HG02884 (cell line): ENCODE measurements at regions not wholly inside any gene's neighbourhood (a gene's known extent, or its start where the extent isn't known, plus 50 kb on each side); places are given as distances from the start of the nearest gene placed in this dataset.

Experiments
- ATAC-seq: cut with Tn5 transposase; IDR thresholded peaks from one replicate; pipeline ENCODE4 v1.9.1; 2021; ENCODE audit warnings: mild to moderate bottlenecking, moderate library complexity; ENCODE audit not compliant: unreplicated experiment

DNA sequence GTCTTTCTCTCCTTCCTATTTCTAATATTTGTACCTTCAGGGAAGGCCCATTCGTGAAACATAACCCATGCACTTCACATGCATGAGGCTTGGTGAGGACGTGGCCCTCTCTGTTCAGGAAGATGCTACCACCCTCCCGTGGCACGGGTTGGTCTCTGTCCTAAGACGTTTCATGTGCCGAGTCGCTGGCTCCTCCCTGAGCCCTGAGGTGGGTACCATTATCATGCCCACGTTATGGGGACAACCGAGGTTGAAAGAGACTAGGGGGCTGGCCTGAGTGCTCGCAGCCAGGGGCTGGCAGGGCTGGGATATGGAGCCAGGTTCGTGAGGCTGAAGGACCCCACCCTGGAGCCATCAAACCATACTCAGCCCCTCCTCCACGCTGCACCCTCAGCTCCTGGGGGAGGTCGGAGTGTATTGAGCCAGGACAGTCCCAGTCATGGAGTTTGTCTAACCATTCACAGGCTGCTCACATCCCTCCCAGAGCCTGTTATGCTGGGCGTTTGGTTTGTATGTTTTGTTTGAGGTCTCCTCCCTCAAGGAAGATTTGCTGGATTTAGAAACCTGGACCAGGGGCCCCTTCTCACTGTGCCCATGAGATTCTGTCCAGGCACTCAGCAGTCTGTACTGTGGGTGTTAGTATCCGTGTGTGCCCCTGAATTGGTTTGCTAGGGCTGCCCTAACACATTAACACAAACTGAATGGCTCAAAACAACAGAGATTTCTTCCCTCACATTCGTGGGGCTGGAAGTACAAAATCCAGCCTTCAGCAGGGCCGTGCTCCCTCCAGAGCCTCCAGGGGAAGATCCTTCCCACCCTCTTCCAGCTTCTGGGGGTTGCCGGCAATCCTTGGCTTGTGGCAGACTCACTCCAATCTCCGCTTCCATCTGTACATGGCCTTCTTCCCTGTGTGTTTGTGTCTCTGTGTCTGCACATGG is 88.3 kb downstream of the ANKRD60 start:
- no peak for ATAC-seq

GRCh38 chr20:58138395-58138794 is 90.1 kb downstream of the ANKRD60 start:
- ATAC-seq: no peak

- no peak for ATAC-seq
Observed at GRCh38 chr20:58137651-58138265, 90.7 kb downstream of the ANKRD60 start.

- no peak for ATAC-seq
Observed at GRCh38 chr20:58137236-58137635, 91.2 kb downstream of the ANKRD60 start.

GRCh38 chr20:58136149-58136484 is 92.3 kb downstream of the ANKRD60 start:
- ATAC-seq: no peak

- no peak for ATAC-seq
Observed at GRCh38 chr20:58135441-58136148, 92.9 kb downstream of the ANKRD60 start.

DNA sequence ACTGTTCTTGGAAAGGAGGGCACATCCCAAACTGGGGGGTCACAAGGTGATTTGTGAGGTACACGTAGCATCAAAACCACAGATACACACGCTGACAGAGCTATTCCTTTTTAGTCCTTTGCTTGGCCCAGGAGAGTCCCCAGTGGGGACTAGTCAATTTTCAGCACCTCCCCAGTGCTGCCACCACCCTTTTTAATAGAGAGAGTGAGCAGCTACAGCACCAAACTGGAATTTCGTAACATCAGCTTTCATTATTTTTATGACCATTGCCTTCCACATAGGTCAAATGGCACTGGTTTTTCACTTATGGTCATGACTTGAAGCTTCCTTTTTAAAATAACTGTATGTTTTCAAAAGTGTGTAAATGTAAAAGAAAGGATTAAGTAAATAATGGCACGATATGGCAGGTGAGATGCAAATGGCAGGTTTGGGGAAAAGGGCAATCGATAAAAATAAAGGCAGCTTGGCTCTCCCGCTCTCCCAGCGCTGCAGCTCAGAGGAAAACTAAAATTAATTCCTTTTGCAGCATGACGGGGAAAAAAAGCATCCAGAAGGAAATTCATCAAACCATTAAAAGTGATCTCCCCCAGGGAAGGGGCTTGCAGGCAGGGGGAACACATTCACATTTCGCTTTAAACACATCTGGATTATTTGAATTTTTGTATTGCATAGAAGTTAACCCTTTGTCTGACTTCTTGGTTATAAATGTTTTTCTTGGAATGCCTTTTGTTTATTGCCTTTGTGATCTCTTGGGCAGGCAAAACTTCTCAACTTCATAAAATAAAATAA is 95.2 kb downstream of the ANKRD60 start:
- no peak for ATAC-seq

GRCh38 chr20:58131551-58132142 is 96.8 kb downstream of the ANKRD60 start:
- ATAC-seq: no peak

- no peak for ATAC-seq
Observed at GRCh38 chr20:58131151-58131550, 97.3 kb downstream of the ANKRD60 start.

GRCh38 chr20:58130581-58130980 is 97.9 kb downstream of the ANKRD60 start:
- ATAC-seq: no peak

GRCh38 chr20:58130156-58130555 is 98.3 kb downstream of the ANKRD60 start:
- no peak for ATAC-seq

GRCh38 chr20:58129721-58130151 is 98.7 kb downstream of the ANKRD60 start:
- ATAC-seq: no peak

GRCh38 chr20:58128635-58129625 is 99.5 kb downstream of the ANKRD60 start:
- ATAC-seq: no peak

- ATAC-seq: no peak
Observed at GRCh38 chr20:58127701-58128111, 100.7 kb downstream of the ANKRD60 start.

DNA sequence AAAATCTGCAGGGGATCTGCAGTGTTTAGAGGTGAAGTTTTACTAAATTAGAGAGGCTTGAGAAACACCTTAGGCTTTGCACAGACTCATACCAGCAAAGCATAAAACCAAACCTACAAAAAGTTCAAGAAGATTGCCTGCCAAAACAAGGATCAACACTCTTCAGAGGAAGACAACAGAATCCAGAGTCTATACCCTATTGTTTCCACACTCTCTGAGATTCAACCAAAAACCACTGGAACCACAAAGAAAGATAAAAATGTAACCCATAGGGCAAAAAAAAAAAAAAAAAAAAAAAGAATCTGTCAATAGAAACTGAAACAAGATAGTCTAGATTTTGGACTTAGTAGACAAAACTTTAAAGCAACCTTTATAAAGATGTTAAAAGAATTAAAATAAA is 102.7 kb downstream of the ANKRD60 start:
- ATAC-seq: no peak

DNA sequence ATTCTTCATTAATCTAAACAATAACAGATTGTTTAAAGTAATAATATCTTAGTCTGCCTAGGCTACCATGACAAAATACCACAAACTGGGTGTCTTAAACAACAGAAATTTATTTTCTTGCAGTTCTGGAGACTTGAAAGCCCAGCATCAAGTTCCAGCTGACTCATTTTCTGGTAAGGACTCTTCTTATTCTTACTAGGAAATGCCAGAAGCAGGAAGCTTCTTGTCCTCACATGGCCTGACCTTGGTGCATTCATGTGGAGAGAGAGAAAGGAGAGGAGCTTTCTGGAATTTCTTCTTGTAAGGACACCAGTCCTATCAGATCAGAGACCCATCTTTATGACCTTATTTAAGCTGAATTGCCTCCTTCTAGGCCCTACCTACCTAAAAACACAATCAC is 110.5 kb downstream of the ANKRD60 start:
- no peak for ATAC-seq

DNA sequence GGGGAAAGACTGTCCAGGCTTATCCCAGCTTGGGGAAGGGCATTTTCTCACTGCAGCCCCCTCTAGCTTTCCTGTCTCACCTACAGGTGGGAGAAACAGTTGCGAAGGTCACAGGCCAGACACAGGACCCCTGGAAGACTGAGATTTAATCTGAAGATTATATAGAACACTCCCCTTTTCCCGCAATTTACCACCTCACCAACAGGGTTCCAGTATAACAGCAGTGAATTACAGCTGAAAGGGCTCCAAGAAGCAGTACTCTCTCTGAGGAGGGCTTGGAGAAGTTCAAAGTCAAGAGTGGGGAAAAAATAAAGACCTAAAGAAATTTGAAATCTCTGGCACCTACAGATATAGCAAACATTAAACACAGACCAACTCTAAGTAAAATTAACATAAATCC is 111.9 kb downstream of the ANKRD60 start:
- ATAC-seq: no peak

- no peak for ATAC-seq
Observed at GRCh38 chr20:58113716-58114115, 114.7 kb downstream of the ANKRD60 start.

- ATAC-seq: no peak
Observed at GRCh38 chr20:58112017-58112781, 116.3 kb downstream of the ANKRD60 start.
